ENCODE measurements at regions not wholly inside any gene's neighbourhood (a gene's known extent, or its start where the extent isn't known, plus 50 kb on each side); places are given as distances from the start of the nearest gene placed in this dataset.

DNA sequence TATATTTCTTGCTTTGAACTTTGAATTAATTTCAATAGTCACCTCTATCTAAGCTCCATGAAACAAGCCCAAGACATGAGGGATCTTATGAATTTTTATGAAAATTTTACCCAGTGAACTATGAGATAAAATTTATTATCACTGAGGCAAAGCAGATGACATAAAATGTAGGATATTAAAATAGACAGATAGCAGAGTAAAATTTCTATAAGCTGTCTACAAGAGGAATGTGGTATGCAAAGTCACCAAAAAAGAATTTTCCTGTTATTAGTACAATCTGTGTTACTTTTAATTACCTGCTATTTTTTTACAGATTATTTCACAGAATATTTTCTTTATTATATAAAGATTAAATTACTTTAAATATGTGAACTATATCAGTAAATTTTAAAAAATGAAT is 2312.6 kb downstream of the PCDH9 start:
- DNase-seq (ENCODE audit: low spot score) = no peak

DNA sequence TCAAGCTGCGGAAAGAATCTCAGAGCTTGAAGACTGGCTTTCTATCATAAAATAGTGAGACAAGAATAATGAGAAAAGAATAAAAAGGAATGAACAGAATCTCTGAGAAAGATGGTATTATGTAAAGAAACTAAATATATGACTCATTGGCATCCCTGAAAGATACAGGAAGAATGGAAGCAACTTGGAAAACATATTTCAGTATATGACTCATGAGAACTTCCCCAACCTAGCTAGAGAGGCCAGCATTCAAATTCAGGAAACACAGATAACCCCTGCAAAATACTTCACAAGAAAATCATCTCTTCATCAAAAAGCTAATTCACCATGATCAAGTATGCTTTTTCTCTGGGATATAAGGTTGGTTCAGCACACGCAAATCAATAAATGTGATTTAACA is 2318.0 kb downstream of the PCDH9 start:
- DNase-seq (ENCODE audit: low spot score) = no peak

GRCh38 chr13:64910096-64910495 is 2320.0 kb downstream of the PCDH9 start:
- no peak for DNase-seq (ENCODE audit: low spot score)

DNA sequence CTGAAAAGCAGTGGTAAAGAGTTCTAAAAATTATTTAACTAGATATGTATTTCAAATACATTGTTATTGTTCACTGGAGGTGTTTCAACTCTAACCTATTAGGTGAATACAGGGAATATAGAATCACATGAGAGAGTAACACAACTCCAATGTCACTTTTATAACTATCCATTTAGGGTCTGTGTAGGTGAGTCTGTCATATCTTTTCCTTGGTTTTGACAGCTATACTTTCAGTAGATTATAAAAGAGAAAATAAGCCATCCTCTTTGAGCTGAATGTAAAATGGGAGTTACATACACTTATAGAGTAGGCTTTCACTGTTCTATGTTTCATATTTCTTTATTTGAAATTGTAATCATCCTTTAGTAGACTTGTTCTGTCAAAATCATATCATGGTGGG is 2321.0 kb downstream of the PCDH9 start:
- DNase-seq (ENCODE audit: low spot score) = no peak

DNA sequence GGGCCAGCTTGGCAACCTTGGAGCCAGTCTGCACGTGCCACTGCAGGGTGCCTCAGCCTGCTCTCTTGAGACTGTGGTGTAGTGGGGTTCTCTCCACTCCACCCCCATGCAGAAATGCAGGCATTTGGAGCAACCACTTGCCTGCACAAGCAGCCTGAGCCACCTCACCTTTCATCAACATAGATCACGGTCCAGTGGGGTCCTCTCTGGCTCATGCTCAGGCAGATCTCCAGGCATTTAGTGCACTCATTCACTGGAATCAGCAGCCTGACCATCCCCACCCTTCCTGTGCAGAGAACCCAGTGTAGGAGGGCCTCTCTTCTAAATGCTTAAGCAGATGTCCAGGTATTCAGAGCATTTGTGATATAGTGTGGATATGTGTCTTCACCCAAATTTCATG is 2330.1 kb downstream of the PCDH9 start:
- no peak for DNase-seq (ENCODE audit: low spot score)

- DNase-seq (ENCODE audit: low spot score) = no peak
These were observed 2345.2 kb downstream of the PCDH9 start for GRCh38 chr13:64884976-64885375.

DNA sequence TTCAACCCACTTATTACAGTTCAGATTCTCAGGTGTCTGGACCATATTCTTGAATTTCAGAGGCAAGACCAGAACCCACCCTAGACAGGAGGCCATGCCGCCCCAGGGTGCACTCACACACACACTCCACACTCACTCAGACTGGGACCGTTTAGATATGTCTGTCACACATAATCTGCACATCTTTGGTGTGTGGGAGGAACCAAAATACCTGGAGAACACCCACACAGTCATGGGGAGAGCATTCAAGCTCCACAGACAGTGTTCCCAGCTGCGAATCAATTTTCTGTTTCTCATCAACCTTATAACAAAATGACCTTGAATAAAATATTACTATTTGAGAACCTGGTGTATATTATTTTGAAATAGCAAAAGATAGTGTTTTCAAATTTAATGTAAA is 2353.0 kb downstream of the PCDH9 start:
- DNase-seq (ENCODE audit: low spot score) = no peak

GRCh38 chr13:64871742-64872141 is 2358.4 kb downstream of the PCDH9 start:
- no peak for DNase-seq (ENCODE audit: low spot score)

DNA sequence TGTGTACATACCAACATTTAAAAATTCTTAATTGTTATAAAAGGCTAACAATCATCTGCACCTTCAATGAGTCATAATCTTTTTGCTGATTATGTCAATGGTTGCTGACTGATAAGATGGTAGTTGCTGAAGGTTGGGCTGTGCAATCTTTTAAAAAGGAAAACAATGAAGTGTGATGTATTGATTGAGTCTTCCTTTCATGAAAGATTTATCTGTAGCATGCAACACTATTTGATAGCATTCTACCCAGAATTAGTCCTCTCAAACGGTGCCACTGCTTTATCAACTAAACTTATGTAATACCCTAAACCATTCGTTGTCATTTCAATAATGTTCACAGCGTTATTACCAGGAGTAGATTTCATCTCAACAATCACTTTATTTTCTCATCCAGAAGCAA is 2360.6 kb downstream of the PCDH9 start:
- no peak for DNase-seq (ENCODE audit: low spot score)

GRCh38 chr13:64867856-64868255 is 2362.3 kb downstream of the PCDH9 start:
- no peak for DNase-seq (ENCODE audit: low spot score)

GRCh38 chr13:64866331-64866730 is 2363.8 kb downstream of the PCDH9 start:
- no peak for DNase-seq (ENCODE audit: low spot score)

- DNase-seq (ENCODE audit: low spot score) = no peak
These were observed 2374.6 kb downstream of the PCDH9 start for GRCh38 chr13:64855506-64855905.

- no peak for DNase-seq (ENCODE audit: low spot score)
These were observed 2380.1 kb downstream of the PCDH9 start for GRCh38 chr13:64850017-64850416.

GRCh38 chr13:64849196-64849595 is 2380.9 kb downstream of the PCDH9 start:
- no peak for DNase-seq (ENCODE audit: low spot score)

DNA sequence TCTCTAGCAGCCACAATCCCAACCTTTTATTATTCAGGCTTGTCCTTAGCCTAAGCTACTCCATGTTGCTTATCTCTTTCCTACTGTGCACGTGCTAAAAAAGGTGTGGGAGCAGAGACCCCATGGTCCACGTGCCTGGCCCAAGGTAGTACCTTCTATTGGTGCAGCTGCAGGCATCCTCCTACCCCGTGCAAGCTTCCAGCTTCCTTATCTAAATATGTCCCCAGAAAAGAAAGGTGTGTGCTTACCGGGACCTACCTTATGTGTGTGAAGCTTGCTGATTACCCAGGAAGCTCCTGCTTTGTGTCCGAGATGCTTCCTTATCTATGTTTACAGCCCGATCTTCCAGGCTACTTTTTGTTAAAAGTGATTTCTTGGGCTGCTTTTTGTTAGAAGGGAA is 2382.4 kb downstream of the PCDH9 start:
- DNase-seq (ENCODE audit: low spot score) = no peak

DNA sequence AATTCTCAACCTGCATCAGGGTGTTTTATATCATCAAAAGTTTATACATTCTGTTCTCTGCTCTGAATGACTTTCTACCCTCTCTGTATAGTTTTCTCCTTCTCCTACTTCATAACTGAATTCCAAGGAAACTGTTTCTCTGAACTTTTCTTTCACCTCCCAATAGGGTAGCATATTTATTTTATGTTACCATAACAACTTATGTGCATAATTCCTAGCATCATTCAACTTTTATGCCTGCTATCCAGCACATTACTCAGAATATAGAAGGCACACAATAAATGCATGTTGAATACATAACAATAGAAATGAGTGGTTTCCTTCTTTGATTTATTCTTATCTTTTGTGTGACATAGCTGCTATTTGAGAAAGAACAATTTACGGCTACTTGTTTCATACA is 2385.0 kb downstream of the PCDH9 start:
- no peak for DNase-seq (ENCODE audit: low spot score)

- DNase-seq (ENCODE audit: low spot score) = no peak
These were observed 2411.1 kb downstream of the PCDH9 start for GRCh38 chr13:64819081-64819480.

DNA sequence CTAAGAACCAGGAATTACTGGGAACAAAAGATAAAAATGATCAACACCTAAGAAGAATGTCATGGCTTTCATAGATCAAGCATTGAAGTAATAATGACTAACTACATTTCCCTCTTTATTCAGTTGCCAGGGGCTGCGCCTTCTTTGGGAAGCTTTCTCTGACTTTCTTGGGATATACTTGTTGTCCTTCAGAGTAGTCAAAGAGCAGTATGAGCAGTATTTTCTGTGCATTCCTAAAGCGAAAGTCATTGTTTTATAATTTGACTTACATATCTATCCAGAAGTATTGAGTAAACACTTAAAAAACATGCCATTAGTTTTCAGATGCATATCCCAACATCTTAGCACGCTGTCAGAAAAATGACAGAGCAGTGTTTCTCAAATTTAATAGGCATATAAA is 2412.4 kb downstream of the PCDH9 start:
- DNase-seq (ENCODE audit: low spot score) = no peak

DNA sequence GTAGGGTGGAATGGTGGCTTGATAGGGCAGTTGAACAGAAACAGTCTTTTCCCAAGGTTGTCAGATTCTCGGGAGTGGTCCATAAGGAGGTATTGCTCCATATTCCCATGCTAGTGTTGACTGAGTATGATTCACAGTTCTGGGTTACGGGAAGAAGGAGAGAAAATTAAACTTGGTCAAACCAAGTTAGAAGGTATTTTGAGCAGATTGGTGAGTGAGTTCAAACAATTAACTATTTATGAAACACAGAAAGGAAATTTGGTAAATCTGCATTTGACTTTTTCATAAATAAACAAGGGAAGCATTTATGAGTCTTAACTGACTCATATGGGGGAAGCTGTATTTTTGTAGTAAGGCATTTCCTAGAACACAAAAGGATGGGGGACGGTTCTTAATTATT is 2419.4 kb downstream of the PCDH9 start:
- no peak for DNase-seq (ENCODE audit: low spot score)

GRCh38 chr13:64808704-64809103 is 2421.4 kb downstream of the PCDH9 start:
- DNase-seq (ENCODE audit: low spot score) = no peak

- DNase-seq (ENCODE audit: low spot score) = no peak
These were observed 2428.4 kb downstream of the PCDH9 start for GRCh38 chr13:64801768-64802167.

DNA sequence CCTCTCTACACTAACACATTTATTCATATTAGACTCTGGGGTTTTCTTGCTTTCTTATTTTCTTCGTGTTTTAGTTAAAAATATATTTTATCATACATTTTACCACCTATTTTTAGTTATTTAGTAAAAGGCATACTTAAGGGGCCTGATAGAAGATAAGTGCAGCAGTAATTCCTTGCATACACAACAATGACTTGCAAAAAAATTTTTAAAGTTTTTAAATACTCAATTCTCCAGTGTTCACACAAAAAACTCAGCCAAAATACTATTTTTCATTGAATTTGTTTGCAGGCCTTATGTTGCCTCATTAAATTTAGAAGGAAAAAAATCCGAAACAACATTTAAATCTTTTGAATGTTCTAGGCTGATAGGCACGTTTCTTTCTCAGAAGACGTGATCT is 2431.7 kb downstream of the PCDH9 start:
- no peak for DNase-seq (ENCODE audit: low spot score)

GRCh38 chr13:64793592-64793991 is 2436.5 kb downstream of the PCDH9 start:
- no peak for DNase-seq (ENCODE audit: low spot score)

DNA sequence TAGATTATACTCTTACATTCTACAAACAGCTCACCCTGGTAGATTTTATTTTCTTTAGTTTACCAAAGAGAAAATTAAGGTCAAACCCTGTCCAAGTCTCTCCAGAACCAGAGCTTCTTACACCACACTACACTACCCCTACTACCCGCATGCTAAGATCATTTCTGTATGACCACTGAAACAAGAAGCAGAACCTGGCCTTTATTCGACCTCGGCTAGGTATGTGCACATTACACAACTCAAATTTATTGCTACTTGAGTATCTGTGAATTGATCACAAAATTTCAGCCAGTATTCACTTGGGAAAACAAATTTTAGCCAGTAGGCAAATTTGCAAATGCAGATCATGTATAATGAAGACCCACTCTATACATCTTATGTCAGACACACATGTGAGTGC is 2437.0 kb downstream of the PCDH9 start:
- no peak for DNase-seq (ENCODE audit: low spot score)

- DNase-seq (ENCODE audit: low spot score) = no peak
These were observed 2438.8 kb downstream of the PCDH9 start for GRCh38 chr13:64791373-64791772.

All from AG08395 (cell line).